ENCODE measurements at regions not wholly inside any gene's neighbourhood (a gene's known extent, or its start where the extent isn't known, plus 50 kb on each side); places are given as distances from the start of the nearest gene placed in this dataset.

DNA sequence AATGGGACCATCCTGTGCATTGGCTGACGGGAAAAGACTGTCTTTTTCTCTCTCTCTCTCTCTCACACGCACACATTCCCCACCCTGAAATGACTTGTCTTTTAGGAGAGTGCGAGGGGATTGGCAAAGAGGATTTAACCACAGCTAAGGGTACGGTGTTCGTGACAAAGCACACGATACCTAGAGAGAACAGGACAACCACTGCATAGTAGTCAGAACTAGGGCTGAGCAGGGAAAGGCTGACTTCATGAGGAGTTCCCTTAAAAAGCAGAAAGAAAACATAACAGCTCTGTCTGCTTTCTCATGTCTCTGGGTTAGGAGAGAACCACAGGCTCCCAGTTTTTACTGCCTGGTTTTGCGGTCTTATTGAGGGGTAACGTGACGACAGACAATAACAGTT, 742.8 kb upstream of the SOX9 start:
- TF ChIP-seq ASH2L (IDR thresholded peaks at IDR 0.05; ENCODE audit: low read length), result no peak
- no peak for TF ChIP-seq EP300 (IDR thresholded peaks at IDR 0.05; ENCODE audit: borderline replicate concordance in 1 of 2, low read depth in 2 of 2, low read length in 2 of 2)
- no peak for TF ChIP-seq RFX5 (IDR thresholded peaks at IDR 0.05; ENCODE audit: borderline replicate concordance, low read depth, low read length)
- no peak for TF ChIP-seq CHD1 (IDR thresholded peaks at IDR 0.05; ENCODE audit: low read depth, low read length)
- TF ChIP-seq TCF12 (IDR thresholded peaks at IDR 0.05; ENCODE audit: low read depth, low read length), result no peak
- no peak for TF ChIP-seq TAF1 (IDR thresholded peaks at IDR 0.05; ENCODE audit: low read depth, low read length)
- TF ChIP-seq, protein P1, sequence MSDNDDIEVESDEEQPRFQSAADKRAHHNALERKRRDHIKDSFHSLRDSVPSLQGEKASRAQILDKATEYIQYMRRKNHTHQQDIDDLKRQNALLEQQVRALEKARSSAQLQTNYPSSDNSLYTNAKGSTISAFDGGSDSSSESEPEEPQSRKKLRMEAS (IDR thresholded peaks at IDR 0.05), result no peak
